Duodenal mucosa (tissue), 2 donors: ENCODE measurements at regions not wholly inside any gene's neighbourhood (a gene's known extent, or its start where the extent isn't known, plus 50 kb on each side); places are given as distances from the start of the nearest gene placed in this dataset.

Experiments
- H3K27ac ChIP-seq: one replicate; pipeline ENCODE4 v1.7.0; 2013; ENCODE audit warnings: low read depth, low read length
- H3K27me3 ChIP-seq, 2 donors: one replicate each; pipeline ENCODE4 v1.7.0; 2013; ENCODE audit warnings: low read length in 2 of 2, control low read depth in 1 of 2; ENCODE audit not compliant: insufficient read depth in 2 of 2, control insufficient read depth in 1 of 2
- H3K36me3 ChIP-seq, 2 donors: one replicate each; pipeline ENCODE4 v1.7.0; 2013; ENCODE audit warnings: low read length in 2 of 2, control low read depth in 1 of 2; ENCODE audit not compliant: insufficient read depth in 2 of 2, control insufficient read depth in 1 of 2
- H3K4me1 ChIP-seq, 2 donors: one replicate each; pipeline ENCODE4 v1.7.0; 2013; ENCODE audit warnings: low read length in 2 of 2, control low read depth in 1 of 2; ENCODE audit not compliant: insufficient read depth in 2 of 2, control insufficient read depth in 1 of 2
- H3K4me3 ChIP-seq, 2 donors: one replicate each; pipeline ENCODE4 v1.7.0; 2013; ENCODE audit warnings: low read length in 2 of 2, low read depth in 1 of 2
- H3K9ac ChIP-seq, 2 donors: one replicate each; pipeline ENCODE4 v1.7.0; 2013; ENCODE audit warnings: low read length in 2 of 2, low read depth in 1 of 2
- H3K9me3 ChIP-seq, 2 donors: one replicate each; pipeline ENCODE4 v1.7.0; 2013; ENCODE audit warnings: low read length in 2 of 2, control low read depth in 1 of 2; ENCODE audit not compliant: control insufficient read depth in 1 of 2

GRCh38 chr2:64910523-64910922, 78.7 kb upstream of the SLC1A4 start:
- H3K9ac ChIP-seq, result no peak overlapping the region
- H3K4me3 ChIP-seq, result no peak overlapping the region
- no peaks in the 10 kb centered on the region for H3K36me3 ChIP-seq
- H3K27ac ChIP-seq, result no peak overlapping the region
- H3K27me3 ChIP-seq, result no peaks in the 10 kb centered on the region
- peaks cover 7 to 11% of the 10 kb centered on the region in 2 donors for H3K4me1 ChIP-seq
- no peaks in the 10 kb centered on the region for H3K9me3 ChIP-seq

GRCh38 chr2:64910972-64911433, 78.2 kb upstream of the SLC1A4 start:
- no peaks in the 10 kb centered on the region for H3K36me3 ChIP-seq
- no peaks in the 10 kb centered on the region for H3K27me3 ChIP-seq
- no peaks in the 10 kb centered on the region for H3K9me3 ChIP-seq
- peaks cover 4 to 10% of the 10 kb centered on the region in 2 donors for H3K4me1 ChIP-seq
- H3K4me3 ChIP-seq, result no peak overlapping the region
- H3K27ac ChIP-seq, result no peak overlapping the region
- H3K9ac ChIP-seq, result no peak overlapping the region

GRCh38 chr2:64913357-64913869, 75.8 kb upstream of the SLC1A4 start:
- Histone ChIP-seq H3K27me3 (no peaks in the 10 kb centered on the region), H3K27ac (no peak overlapping the region)

GRCh38 chr2:64914247-64914646, 75.0 kb upstream of the SLC1A4 start:
- H3K27ac ChIP-seq, result no peak overlapping the region
- H3K36me3 ChIP-seq, result no peaks in the 10 kb centered on the region
- no peaks in the 10 kb centered on the region for H3K27me3 ChIP-seq
- H3K4me3 ChIP-seq, result no peak overlapping the region
- H3K9me3 ChIP-seq, result no peaks in the 10 kb centered on the region
- peaks cover 4 to 10% of the 10 kb centered on the region in 2 donors for H3K4me1 ChIP-seq
- H3K9ac ChIP-seq, result no peak overlapping the region

More at GRCh38 chr2:64913357-64913869, 75.8 kb upstream of the SLC1A4 start:
- no peak overlapping the region for H3K4me3 ChIP-seq
- no peaks in the 10 kb centered on the region for H3K9me3 ChIP-seq
- H3K36me3 ChIP-seq, result no peaks in the 10 kb centered on the region
- H3K4me1 ChIP-seq, result peaks cover 4 to 10% of the 10 kb centered on the region in 2 donors
- H3K9ac ChIP-seq, result no peak overlapping the region

- Histone ChIP-seq H3K36me3 (no peaks in the 10 kb centered on the region), H3K27me3 (no peaks in the 10 kb centered on the region), H3K9me3 (no peaks in the 10 kb centered on the region), H3K4me1 (peaks cover 4 to 10% of the 10 kb centered on the region in 2 donors), H3K4me3 (no peak overlapping the region), H3K27ac (no peak overlapping the region), H3K9ac (no peak overlapping the region)
These were observed 74.3 kb upstream of the SLC1A4 start for GRCh38 chr2:64914735-64915509.

GRCh38 chr2:64915510-64915900, 73.7 kb upstream of the SLC1A4 start:
- H3K4me3 ChIP-seq, result no peak overlapping the region
- H3K27ac ChIP-seq, result no peak overlapping the region
- peaks cover 4 to 10% of the 10 kb centered on the region in 2 donors for H3K4me1 ChIP-seq
- no peak overlapping the region for H3K9ac ChIP-seq
- no peaks in the 10 kb centered on the region for H3K27me3 ChIP-seq
- H3K36me3 ChIP-seq, result no peaks in the 10 kb centered on the region
- H3K9me3 ChIP-seq, result no peaks in the 10 kb centered on the region

GRCh38 chr2:64918220-64918886, 70.8 kb upstream of the SLC1A4 start:
- Histone ChIP-seq H3K27me3 (no peaks in the 10 kb centered on the region), H3K27ac (no peak overlapping the region), H3K4me1 (peaks cover 2 to 4% of the 10 kb centered on the region in 2 donors), H3K4me3 (peak overlapping the region; percentile 72 to 78), H3K9me3 (no peaks in the 10 kb centered on the region), H3K9ac (peak overlapping the region in 1 of 2 donors; percentile 33), H3K36me3 (no peaks in the 10 kb centered on the region)

GRCh38 chr2:64919261-64919660, 69.9 kb upstream of the SLC1A4 start:
- Histone ChIP-seq H3K4me3 (no peak overlapping the region), H3K9ac (no peak overlapping the region), H3K9me3 (no peaks in the 10 kb centered on the region), H3K27me3 (no peaks in the 10 kb centered on the region), H3K36me3 (no peaks in the 10 kb centered on the region), H3K27ac (no peak overlapping the region), H3K4me1 (peaks cover 0 to 4% of the 10 kb centered on the region in 2 donors)

GRCh38 chr2:64922482-64923384, 66.5 kb upstream of the SLC1A4 start:
- Histone ChIP-seq H3K4me3 (no peak overlapping the region), H3K9me3 (no peaks in the 10 kb centered on the region), H3K27ac (no peak overlapping the region), H3K4me1 (no peaks in the 10 kb centered on the region), H3K9ac (no peak overlapping the region), H3K27me3 (no peaks in the 10 kb centered on the region), H3K36me3 (no peaks in the 10 kb centered on the region)
